ENCODE measurements at regions not wholly inside any gene's neighbourhood (a gene's known extent, or its start where the extent isn't known, plus 50 kb on each side); places are given as distances from the start of the nearest gene placed in this dataset.
"Not testable (repeated sequence)": the region's sequence is repeated elsewhere in the genome, so short reads cannot be mapped to it uniquely, and the experiment has no call there.

DNA sequence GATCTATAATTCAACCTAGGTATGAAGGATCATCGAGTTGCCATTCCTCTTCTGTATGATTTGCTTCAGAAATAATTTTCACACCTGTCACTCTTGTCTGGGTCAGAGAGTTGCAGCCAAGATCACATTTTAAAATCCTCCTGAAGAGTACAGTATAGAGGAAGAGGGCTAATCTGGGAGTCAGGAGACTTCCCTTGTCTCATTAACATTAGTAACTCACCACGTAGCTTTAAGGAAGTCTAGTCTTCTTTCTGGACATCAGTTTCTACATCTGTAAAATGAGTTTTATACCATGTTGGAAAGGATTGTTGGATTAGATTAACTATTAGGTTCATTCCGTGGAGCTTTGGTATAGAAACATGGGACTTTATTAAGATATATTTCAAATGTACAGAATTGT is 109.4 kb downstream of the TDRD15 start:
- intact Hi-C loops (cut with DNase I, micrococcal nuclease): no loop called here
- H3K4me3 Mint-ChIP-seq: no peak overlapping the region
- no peaks in the 10 kb centered on the region for H3K4me1 Mint-ChIP-seq
- no peaks in the 10 kb centered on the region for H3K36me3 Mint-ChIP-seq (ENCODE audit: low read depth)
- POLR2A ChIA-PET: no interaction called here
- no peak for DNase-seq
- no peaks in the 10 kb centered on the region for H3K27me3 Mint-ChIP-seq
- CTCF ChIA-PET: interaction anchor here (1.0 kb wide), 1 partner anchor 54 kb away, joined by 3 read pairs; no protein-coding TSS in a partner anchor
- no peak for ATAC-seq
- no peak overlapping the region for H3K27ac Mint-ChIP-seq
- H3K9me3 Mint-ChIP-seq (ENCODE audit: low read depth): no peaks in the 10 kb centered on the region

DNA sequence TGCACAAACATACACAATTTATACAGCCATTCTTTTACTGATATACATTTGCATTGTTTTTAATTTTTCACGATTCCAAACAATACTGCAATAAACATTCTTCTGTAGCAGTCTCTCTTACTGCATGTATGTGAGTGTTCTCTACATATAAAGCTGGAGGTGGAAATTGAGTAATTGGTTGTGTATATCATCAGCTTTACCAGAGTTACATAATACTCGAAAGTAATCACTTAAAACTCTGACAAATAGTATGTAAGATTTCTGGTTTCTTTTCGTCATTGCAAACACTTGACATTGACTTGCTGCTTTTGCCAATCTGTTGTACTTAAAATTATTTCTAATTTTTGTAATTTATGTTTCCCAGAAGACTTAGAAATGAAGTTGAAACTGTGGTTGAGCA is 110.2 kb downstream of the TDRD15 start:
- intact Hi-C loops (cut with DNase I, micrococcal nuclease): no loop called here
- CTCF ChIA-PET: no interaction called here
- Mint-ChIP-seq H3K4me3 (no peak overlapping the region), H3K4me1 (no peaks in the 10 kb centered on the region), H3K36me3 (ENCODE audit: low read depth) (no peaks in the 10 kb centered on the region), H3K27me3 (no peaks in the 10 kb centered on the region), H3K9me3 (ENCODE audit: low read depth) (no peaks in the 10 kb centered on the region), H3K27ac (no peak overlapping the region)
- DNase-seq (no peak), ATAC-seq (no peak)
- POLR2A ChIA-PET: no interaction called here

DNA sequence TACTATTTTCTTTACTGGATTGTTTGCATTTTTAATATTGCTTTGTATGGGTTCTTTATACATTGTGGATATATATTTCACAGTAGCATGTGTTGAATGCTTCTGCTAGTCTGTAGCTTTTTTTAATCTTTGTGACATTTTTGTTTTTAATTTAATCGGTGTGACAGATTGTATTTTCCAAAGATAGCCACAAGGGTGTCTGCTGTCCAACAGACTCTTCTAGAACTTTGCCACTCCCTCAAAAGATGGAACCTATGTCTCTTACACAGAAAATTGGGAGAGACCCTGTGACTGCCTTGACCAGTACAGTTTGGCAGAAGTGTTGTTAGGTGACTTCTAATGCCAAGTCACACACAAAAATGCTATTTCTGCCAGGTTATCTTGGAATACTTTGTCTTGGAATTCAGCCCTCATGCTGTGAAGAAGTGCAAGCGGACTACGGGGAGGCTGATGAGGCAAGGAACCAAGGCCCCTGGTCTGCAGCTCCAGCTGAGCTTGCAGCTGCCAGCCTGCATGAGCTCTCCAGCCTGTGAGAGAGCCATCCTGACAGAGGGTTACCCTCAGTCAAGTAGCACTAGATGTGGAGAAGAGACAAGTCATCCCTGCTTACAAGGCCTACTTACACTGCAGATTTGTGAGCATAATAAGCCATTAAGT is 110.8 kb downstream of the TDRD15 start:
- Mint-ChIP-seq H3K36me3 (ENCODE audit: low read depth) (no peaks in the 10 kb centered on the region), H3K4me1 (no peaks in the 10 kb centered on the region), H3K4me3 (no peak overlapping the region), H3K27me3 (no peaks in the 10 kb centered on the region), H3K27ac (no peak overlapping the region), H3K9me3 (ENCODE audit: low read depth) (no peaks in the 10 kb centered on the region)
- DNase-seq: no peak
- ATAC-seq: no peak
- ChIA-PET CTCF (no interaction called here), POLR2A (no interaction called here)
- intact Hi-C loops (cut with DNase I, micrococcal nuclease): no loop called here

DNA sequence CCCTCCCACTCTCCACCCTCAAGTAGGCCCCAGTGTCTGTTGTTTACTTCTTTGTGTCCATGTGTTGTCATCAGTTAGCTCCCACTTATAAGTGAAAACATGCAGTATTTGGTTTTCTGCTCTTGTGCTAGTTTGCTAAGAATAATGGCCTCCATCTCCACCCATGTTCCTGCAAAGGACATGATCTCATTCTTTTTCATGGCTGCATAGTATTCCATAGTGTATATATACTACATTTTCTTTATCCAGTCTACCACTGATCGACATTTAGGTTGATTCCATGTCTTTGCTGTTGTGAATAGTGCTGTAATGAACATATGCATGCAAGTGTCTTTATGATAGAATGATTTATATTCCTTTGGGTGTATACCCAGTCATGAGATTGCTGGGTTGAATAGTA is 116.0 kb downstream of the TDRD15 start:
- H3K27ac Mint-ChIP-seq; ATAC-seq; H3K4me3 Mint-ChIP-seq; H3K4me1 Mint-ChIP-seq; intact Hi-C loops (cut with DNase I, micrococcal nuclease); H3K36me3 Mint-ChIP-seq (ENCODE audit: low read depth); CTCF ChIA-PET; H3K27me3 Mint-ChIP-seq; POLR2A ChIA-PET; DNase-seq: not testable (repeated sequence)
- peaks cover 17% of the 10 kb centered on the region for H3K9me3 Mint-ChIP-seq (ENCODE audit: low read depth)

DNA sequence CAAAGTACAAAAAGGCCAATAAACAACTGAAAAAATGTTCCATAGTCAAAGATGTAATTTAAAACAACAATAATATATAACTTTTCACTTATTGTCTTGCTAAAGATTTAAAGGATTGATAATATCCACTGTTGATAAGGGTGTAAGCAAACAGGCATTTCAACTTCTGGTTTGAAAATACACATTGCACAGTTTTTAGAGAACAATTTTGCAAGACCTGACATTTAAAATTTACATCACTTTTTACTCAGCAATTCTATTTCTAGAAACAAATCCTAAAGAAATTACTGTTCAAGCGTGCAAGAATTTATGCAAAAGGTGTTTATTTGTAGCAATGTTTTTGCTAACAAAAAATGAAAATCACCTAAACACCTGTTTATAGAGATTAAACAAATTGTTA is 120.4 kb downstream of the TDRD15 start:
- intact Hi-C loops (cut with DNase I, micrococcal nuclease): no loop called here
- Mint-ChIP-seq H3K4me1 (no peaks in the 10 kb centered on the region), H3K36me3 (ENCODE audit: low read depth) (no peaks in the 10 kb centered on the region), H3K9me3 (ENCODE audit: low read depth) (peaks cover 17% of the 10 kb centered on the region), H3K27me3 (no peaks in the 10 kb centered on the region), H3K4me3 (no peak overlapping the region), H3K27ac (no peak overlapping the region)
- CTCF ChIA-PET: interaction anchor here (0.7 kb wide), 1 partner anchor 1846 kb away, joined by 3 read pairs; no protein-coding TSS in a partner anchor
- ATAC-seq: no peak
- POLR2A ChIA-PET: no interaction called here
- DNase-seq: no peak

DNA sequence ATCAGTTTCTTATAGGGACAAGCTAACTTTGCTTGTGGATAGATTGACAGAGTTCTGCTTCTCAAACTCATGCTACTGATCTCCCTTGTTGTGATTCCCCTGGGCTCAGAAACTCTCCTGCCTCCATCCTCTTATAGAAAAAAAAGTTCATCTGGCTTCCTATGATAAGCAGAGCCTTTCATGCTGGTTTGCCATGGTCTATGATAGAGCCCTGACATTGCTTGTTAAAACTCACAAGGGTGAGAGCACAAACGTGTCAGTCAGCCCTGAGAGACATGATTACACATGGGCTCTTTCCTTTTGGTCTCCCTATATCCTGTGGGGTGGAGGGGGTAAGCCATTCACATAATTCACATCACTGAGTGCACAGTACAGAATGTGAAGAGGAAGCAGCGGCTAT is 121.8 kb downstream of the TDRD15 start:
- peaks cover 11% of the 10 kb centered on the region for H3K9me3 Mint-ChIP-seq (ENCODE audit: low read depth)
- DNase-seq: no peak
- no peak overlapping the region for H3K4me3 Mint-ChIP-seq
- H3K4me1 Mint-ChIP-seq: no peaks in the 10 kb centered on the region
- H3K27ac Mint-ChIP-seq: no peak overlapping the region
- CTCF ChIA-PET: no interaction called here
- no peak for ATAC-seq
- no peaks in the 10 kb centered on the region for H3K27me3 Mint-ChIP-seq
- POLR2A ChIA-PET: no interaction called here
- no peaks in the 10 kb centered on the region for H3K36me3 Mint-ChIP-seq (ENCODE audit: low read depth)
- intact Hi-C loops (cut with DNase I, micrococcal nuclease): no loop called here

DNA sequence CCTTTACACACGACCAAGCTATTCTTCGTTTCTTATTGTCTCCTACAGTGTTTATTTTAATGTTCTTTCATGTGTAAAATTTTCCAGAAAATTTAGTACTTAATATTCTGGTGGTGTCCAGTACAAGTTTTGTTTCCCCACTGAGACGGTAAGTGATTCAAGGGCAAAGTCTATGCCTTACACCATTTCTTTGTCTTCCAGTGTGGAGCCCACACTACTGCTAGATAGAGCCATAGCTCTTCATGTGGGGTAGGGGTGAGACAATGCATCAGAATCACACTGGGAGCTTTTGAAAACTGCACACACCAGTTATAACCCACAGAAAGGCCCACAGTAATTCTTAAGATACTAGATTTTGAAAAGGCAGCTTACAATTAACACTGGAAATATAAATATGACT is 125.6 kb downstream of the TDRD15 start:
- H3K36me3 Mint-ChIP-seq (ENCODE audit: low read depth): no peaks in the 10 kb centered on the region
- H3K4me1 Mint-ChIP-seq: no peaks in the 10 kb centered on the region
- no peak overlapping the region for H3K4me3 Mint-ChIP-seq
- no peak overlapping the region for H3K27ac Mint-ChIP-seq
- no peak for ATAC-seq
- intact Hi-C loops (cut with DNase I, micrococcal nuclease): no loop called here
- ChIA-PET POLR2A (interaction anchor here (0.5 kb wide), 1 partner anchor 220 kb away, joined by 3 read pairs; no protein-coding TSS in a partner anchor), CTCF (no interaction called here)
- H3K27me3 Mint-ChIP-seq: no peaks in the 10 kb centered on the region
- DNase-seq: no peak
- H3K9me3 Mint-ChIP-seq (ENCODE audit: low read depth): no peaks in the 10 kb centered on the region

DNA sequence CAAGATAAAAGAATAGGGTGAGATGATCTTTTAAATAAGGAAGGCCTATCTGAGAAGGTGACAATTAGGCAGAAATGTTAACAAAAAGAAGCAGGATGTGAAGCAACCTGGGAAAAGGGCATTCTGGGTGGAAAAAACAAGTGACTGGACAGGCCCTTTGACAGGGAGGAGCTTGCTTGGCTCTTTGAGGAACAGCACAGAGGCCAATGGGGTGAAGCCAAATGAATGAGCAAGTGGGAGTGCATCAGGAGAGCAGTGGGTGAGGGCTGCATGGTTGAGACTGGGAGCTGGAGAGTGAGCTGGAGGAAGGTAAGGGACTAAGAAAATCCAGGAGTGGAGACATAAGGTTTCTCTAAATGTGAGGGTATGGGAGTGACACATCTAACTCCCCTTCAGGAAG is 126.9 kb downstream of the TDRD15 start:
- DNase-seq (no peak), ATAC-seq (no peak)
- no peak overlapping the region for H3K27ac Mint-ChIP-seq
- no peaks in the 10 kb centered on the region for H3K4me1 Mint-ChIP-seq
- no peak overlapping the region for H3K4me3 Mint-ChIP-seq
- H3K27me3 Mint-ChIP-seq: no peaks in the 10 kb centered on the region
- ChIA-PET POLR2A (no interaction called here), CTCF (no interaction called here)
- intact Hi-C loops (cut with DNase I, micrococcal nuclease): no loop called here
- no peaks in the 10 kb centered on the region for H3K36me3 Mint-ChIP-seq (ENCODE audit: low read depth)
- no peaks in the 10 kb centered on the region for H3K9me3 Mint-ChIP-seq (ENCODE audit: low read depth)

DNA sequence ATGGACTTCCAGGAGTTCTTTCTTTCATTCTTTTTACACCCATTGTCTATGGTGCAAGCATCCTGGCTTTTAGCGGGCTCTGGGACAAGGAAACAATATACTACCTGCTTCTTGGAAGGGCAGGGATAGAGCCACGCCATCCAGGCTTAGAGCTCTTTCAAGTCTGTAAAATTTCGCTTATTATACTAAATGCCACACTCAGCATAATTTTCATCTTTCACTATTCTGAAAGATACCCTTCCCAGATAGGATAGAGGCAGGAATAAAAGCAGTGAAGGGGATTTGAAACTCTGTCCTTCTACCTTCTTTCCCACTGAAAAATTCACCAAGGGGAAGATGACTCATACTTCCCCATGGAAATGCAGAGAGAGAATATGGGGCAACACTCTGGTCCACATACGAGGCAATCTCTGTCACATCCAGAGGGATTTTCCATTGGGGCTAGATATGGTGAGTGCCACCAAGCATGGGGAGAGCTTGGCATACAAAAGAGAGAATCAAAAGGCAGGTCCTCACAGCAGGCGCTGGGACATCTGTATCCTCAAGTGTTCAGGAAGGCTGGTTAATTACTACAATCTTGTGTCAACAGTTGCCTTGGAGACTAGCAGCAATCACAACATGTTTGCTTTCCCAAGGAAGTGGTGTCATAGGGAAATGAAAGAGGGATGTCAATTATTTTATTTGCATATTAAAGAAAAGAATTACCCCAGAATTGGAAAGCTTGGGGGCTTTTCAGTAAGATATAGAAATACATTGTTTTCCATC is 127.6 kb downstream of the TDRD15 start:
- no peaks in the 10 kb centered on the region for H3K9me3 Mint-ChIP-seq (ENCODE audit: low read depth)
- H3K4me3 Mint-ChIP-seq: no peak overlapping the region
- DNase-seq: no peak
- no peaks in the 10 kb centered on the region for H3K27me3 Mint-ChIP-seq
- ChIA-PET POLR2A (no interaction called here), CTCF (interaction anchor here (0.6 kb wide), 1 partner anchor 198 kb away, joined by 3 read pairs; no protein-coding TSS in a partner anchor)
- ATAC-seq: no peak
- H3K27ac Mint-ChIP-seq: no peak overlapping the region
- no peaks in the 10 kb centered on the region for H3K36me3 Mint-ChIP-seq (ENCODE audit: low read depth)
- intact Hi-C loops (cut with DNase I, micrococcal nuclease): no loop called here
- H3K4me1 Mint-ChIP-seq: no peaks in the 10 kb centered on the region

DNA sequence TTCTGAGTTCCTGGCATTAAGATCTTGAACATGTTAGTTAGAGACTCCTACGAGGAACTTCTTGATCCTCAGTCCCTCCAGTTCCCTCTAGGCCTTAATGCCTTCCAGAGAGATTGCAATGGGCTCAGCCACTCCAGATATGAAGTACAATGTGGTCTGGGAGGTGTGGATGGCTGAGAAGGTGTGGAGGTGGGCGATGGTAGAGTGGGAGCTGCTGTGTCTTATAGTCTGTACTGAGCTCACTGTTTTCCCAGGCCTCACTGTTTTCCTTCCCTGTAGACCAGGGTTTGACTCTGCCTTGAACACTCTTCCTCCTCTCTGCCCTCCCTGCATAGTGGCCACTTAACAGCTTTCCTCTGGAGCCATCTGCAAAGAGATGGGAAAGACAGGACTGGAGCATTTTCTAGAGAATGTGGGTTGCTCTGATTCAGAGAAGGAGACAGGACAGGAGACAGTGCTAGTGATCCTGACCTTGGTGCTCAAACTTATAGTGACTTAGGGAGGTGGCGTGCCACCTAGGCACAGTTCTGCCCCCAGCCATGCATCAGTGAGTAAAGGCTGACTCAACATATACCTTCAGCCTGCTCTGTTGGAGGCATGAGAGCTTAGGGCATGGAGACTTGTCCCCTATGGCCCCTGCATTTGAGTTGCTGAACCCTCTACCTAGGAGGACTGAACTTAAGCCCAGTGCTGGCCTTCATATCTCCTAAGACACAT is 129.7 kb downstream of the TDRD15 start:
- ChIA-PET POLR2A (no interaction called here), CTCF (no interaction called here)
- Mint-ChIP-seq H3K4me1 (no peaks in the 10 kb centered on the region), H3K4me3 (no peak overlapping the region), H3K27ac (no peak overlapping the region), H3K27me3 (no peaks in the 10 kb centered on the region), H3K36me3 (ENCODE audit: low read depth) (no peaks in the 10 kb centered on the region), H3K9me3 (ENCODE audit: low read depth) (no peaks in the 10 kb centered on the region)
- no peak for DNase-seq
- intact Hi-C loops (cut with DNase I, micrococcal nuclease): no loop called here
- ATAC-seq: no peak

DNA sequence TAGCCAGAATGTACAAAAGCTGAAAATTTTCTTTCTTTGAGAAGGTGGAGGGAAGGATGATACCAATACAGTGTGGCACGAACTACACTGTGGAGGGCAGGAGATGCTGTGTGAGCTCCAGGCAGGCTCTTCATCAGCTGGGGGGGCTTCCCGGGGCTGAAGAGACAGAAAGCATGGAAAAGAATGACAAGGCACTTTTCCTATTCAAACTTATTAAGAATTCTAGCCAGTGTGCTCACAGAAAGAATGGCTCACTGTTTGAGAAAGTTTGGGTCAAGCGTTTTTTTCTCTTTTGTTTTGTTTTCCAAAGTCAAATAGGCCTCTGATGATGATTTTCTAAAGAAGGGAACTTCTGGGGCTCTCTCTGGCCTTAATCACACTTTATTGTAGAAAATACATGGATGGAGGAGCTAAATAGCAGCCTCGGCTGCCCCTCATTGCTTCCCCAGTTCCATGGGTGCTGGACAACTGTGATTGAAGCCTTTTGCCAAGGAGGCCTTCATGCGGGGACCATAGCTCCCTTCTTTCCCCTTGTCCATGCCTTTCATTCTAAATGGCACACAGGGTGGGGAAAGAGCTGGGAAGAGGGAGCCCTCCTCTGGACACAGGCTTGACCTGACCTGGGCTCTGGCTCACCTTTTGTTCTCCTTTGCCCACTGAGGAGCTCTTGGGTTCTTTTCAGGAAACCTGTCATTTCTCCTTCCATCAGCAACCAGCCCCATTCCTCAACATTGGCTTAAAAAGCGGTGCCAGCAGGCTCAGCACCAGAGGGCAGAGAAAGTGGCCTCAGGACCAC is 130.6 kb downstream of the TDRD15 start:
- Mint-ChIP-seq H3K9me3 (ENCODE audit: low read depth) (no peaks in the 10 kb centered on the region), H3K4me3 (no peak overlapping the region), H3K36me3 (ENCODE audit: low read depth) (no peaks in the 10 kb centered on the region), H3K27me3 (no peaks in the 10 kb centered on the region), H3K4me1 (no peaks in the 10 kb centered on the region), H3K27ac (no peak overlapping the region)
- intact Hi-C loops (cut with DNase I, micrococcal nuclease): no loop called here
- POLR2A ChIA-PET: no interaction called here
- ATAC-seq (no peak), DNase-seq (no peak)
- CTCF ChIA-PET: no interaction called here

Data from activated CD4-positive, alpha-beta T cell treated with anti-CD3 and anti-CD28 coated beads for 36 hours (primary cell).